ENCODE measurements at regions not wholly inside any gene's neighbourhood (a gene's known extent, or its start where the extent isn't known, plus 50 kb on each side); places are given as distances from the start of the nearest gene placed in this dataset.

DNA sequence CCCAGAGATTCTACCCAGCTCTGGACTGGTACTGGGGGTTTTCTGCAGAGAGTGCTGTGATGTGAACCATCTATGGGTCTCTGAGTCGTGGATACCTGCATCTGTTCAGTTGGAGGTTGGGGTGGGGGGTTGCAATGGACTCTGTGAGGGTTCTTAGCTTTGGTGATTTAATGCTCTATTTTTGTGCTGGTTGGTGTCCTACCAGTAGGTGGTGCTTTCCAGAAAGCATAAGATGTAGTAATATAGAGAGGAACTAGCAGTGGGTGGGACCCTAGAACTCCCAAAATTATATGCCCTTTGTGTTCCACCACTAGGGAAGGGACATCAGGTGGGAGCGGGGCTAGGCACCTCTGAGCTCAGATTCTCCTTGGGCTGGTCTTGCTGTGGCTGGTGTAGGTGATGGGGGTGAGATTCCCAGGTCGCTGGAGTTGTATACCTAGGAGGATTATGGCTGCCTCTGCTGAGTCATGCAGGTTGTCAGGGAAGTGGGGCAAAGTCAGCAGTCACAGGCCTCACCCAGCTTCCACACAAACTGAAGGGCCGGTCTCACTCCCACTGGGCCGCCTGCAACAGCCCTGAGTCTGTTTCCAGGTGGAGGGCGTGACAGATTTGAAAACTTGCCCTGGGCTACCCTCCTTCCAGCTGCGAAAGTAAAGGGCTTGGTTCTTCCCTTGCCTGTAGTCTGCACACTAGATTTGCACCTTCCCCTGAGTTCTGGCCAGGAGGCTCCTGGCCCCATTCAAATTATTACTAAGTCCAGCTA is 573.0 kb upstream of the SLITRK1 start:
- no peaks in the 10 kb centered on the region for H3K4me1 ChIP-seq (ENCODE audit: control insufficient read depth, low read depth, low read length)
- no peak overlapping the region for H3K27ac ChIP-seq (ENCODE audit: low read length)
- no peak overlapping the region for H3K4me3 ChIP-seq (ENCODE audit: low read length)
- no peak overlapping the region for H3K9ac ChIP-seq (ENCODE audit: low read length)
- H3K9me3 ChIP-seq (ENCODE audit: control insufficient read depth, low read depth, low read length) = no peaks in the 10 kb centered on the region
- no peaks in the 10 kb centered on the region for H3K27me3 ChIP-seq (ENCODE audit: control insufficient read depth, insufficient read depth, low read length)
- no peaks in the 10 kb centered on the region for H3K36me3 ChIP-seq (ENCODE audit: control insufficient read depth, low read depth, low read length)

DNA sequence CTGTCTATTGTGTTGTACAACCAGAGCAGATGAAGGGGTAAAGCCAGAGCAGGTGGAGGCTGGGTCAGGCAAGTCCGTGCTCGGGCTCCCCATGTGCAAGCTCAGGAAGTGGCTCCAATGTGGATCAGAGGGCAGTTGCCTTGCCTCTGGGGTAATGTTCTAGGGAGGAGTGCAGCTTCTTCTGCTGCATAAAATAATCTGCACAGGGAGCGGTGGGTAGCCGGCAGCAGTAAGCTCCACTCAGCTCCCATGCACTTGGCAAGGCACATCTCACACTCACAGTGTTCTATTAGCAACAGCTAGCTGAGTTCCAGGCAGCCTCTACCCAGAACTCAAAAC is 565.3 kb upstream of the SLITRK1 start:
- H3K9ac ChIP-seq (ENCODE audit: low read length) = no peak overlapping the region
- no peak overlapping the region for H3K27ac ChIP-seq (ENCODE audit: low read length)
- no peaks in the 10 kb centered on the region for H3K27me3 ChIP-seq (ENCODE audit: control insufficient read depth, insufficient read depth, low read length)
- no peaks in the 10 kb centered on the region for H3K9me3 ChIP-seq (ENCODE audit: control insufficient read depth, low read depth, low read length)
- no peak overlapping the region for H3K4me3 ChIP-seq (ENCODE audit: low read length)
- H3K4me1 ChIP-seq (ENCODE audit: control insufficient read depth, low read depth, low read length) = no peaks in the 10 kb centered on the region
- no peaks in the 10 kb centered on the region for H3K36me3 ChIP-seq (ENCODE audit: control insufficient read depth, low read depth, low read length)

DNA sequence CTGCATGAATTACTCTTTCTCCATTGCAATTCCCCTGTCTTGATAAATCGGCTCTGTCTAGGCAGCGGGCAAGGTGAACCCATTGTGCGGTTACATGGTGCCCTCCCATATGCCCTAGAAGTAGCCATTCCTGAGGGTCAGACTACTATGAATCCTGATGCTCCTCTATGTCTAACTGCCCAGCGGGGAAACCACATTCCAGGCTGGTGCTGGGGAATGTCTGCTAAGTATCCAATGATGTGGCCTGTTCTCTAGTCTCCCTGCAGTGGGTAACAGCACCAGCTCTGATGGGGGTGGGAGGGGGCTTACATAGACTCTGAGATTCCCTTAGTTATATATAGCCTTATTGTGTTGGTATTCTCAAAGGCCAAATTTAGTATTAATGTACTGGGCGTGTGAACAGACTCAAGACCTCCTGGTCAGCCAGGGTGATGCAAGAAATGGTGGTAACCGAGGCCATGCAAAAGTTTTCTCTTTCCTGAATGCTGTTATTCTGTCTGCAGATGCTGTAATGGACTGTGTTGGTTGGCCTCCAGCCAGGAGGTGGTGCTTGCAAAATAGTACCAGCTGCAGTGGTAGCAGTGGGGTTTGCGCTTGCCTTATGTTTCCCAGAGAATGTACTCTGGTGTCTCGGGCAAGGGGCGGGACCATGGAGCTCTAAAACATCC is 564.8 kb upstream of the SLITRK1 start:
- no peak overlapping the region for H3K27ac ChIP-seq (ENCODE audit: low read length)
- no peak overlapping the region for H3K4me3 ChIP-seq (ENCODE audit: low read length)
- no peaks in the 10 kb centered on the region for H3K36me3 ChIP-seq (ENCODE audit: control insufficient read depth, low read depth, low read length)
- H3K4me1 ChIP-seq (ENCODE audit: control insufficient read depth, low read depth, low read length) = no peaks in the 10 kb centered on the region
- H3K9me3 ChIP-seq (ENCODE audit: control insufficient read depth, low read depth, low read length) = no peaks in the 10 kb centered on the region
- H3K27me3 ChIP-seq (ENCODE audit: control insufficient read depth, insufficient read depth, low read length) = no peaks in the 10 kb centered on the region
- no peak overlapping the region for H3K9ac ChIP-seq (ENCODE audit: low read length)

DNA sequence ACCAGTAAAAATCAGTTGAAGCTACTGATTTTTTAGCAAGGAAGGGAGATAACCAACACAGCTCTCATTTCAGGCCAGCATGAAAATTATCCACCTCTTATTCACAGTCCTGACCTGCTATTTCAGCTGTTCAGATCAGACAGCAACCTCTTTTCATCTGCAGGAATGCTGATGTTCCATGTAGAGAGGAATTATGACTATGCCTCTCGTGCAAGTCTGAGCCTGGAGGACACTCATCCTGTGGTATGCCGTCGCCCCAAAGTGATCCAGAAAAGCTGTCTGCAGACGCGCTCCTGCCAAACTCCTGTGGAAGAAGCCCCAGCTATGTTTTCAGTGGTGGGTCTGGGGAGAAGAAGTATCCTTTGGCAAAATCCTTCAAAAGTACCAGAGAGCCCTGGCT is 563.5 kb upstream of the SLITRK1 start:
- no peaks in the 10 kb centered on the region for H3K27me3 ChIP-seq (ENCODE audit: control insufficient read depth, insufficient read depth, low read length)
- H3K27ac ChIP-seq (ENCODE audit: low read length) = no peak overlapping the region
- H3K4me1 ChIP-seq (ENCODE audit: control insufficient read depth, low read depth, low read length) = no peaks in the 10 kb centered on the region
- H3K36me3 ChIP-seq (ENCODE audit: control insufficient read depth, low read depth, low read length) = no peaks in the 10 kb centered on the region
- H3K9me3 ChIP-seq (ENCODE audit: control insufficient read depth, low read depth, low read length) = no peaks in the 10 kb centered on the region
- H3K9ac ChIP-seq (ENCODE audit: low read length) = no peak overlapping the region
- H3K4me3 ChIP-seq (ENCODE audit: low read length) = no peak overlapping the region

DNA sequence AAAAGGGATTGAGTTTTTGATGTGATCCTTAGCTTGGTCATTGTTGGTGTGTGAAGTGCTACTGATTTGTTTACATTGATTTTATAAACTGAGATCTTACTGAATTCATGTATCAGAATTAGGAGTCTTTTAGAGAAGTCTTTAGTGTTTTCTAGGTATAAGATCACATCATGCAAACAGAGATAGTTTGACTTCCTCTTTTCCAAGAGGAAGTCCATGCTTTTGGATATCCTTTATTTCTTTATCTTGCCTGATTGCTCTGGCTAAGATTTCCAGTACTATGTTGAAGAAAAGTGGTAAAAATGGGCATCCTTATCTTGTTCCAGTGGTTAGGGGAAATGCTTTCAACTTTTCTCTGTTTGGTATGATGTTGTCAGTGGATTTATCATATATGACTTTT is 561.2 kb upstream of the SLITRK1 start:
- Histone ChIP-seq H3K27ac (ENCODE audit: low read length) (no peak overlapping the region), H3K9ac (ENCODE audit: low read length) (no peak overlapping the region), H3K36me3 (ENCODE audit: control insufficient read depth, low read depth, low read length) (no peaks in the 10 kb centered on the region), H3K27me3 (ENCODE audit: control insufficient read depth, insufficient read depth, low read length) (no peaks in the 10 kb centered on the region), H3K4me1 (ENCODE audit: control insufficient read depth, low read depth, low read length) (no peaks in the 10 kb centered on the region), H3K9me3 (ENCODE audit: control insufficient read depth, low read depth, low read length) (no peaks in the 10 kb centered on the region), H3K4me3 (ENCODE audit: low read length) (no peak overlapping the region)

DNA sequence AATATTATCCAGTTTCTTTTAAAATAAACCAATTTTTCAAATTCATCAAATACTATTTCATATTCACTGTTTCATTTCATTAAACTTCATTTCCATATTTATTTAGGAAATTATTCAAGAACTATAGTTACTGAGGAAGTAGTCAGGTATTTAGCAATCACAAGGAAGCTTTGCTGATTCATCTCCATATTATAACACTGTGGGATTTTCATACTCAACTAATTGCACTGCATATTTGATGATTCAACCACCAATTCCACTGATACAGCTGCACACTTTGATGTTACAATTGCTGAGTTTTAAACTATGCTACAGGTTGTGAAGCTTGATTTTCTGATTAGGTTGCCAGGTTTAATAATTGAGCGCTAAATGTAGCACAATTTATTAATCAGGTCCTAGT is 556.8 kb upstream of the SLITRK1 start:
- H3K9ac ChIP-seq (ENCODE audit: low read length) = no peak overlapping the region
- H3K27me3 ChIP-seq (ENCODE audit: control insufficient read depth, insufficient read depth, low read length) = no peaks in the 10 kb centered on the region
- no peak overlapping the region for H3K27ac ChIP-seq (ENCODE audit: low read length)
- no peaks in the 10 kb centered on the region for H3K36me3 ChIP-seq (ENCODE audit: control insufficient read depth, low read depth, low read length)
- H3K9me3 ChIP-seq (ENCODE audit: control insufficient read depth, low read depth, low read length) = no peaks in the 10 kb centered on the region
- H3K4me3 ChIP-seq (ENCODE audit: low read length) = no peak overlapping the region
- H3K4me1 ChIP-seq (ENCODE audit: control insufficient read depth, low read depth, low read length) = no peaks in the 10 kb centered on the region

DNA sequence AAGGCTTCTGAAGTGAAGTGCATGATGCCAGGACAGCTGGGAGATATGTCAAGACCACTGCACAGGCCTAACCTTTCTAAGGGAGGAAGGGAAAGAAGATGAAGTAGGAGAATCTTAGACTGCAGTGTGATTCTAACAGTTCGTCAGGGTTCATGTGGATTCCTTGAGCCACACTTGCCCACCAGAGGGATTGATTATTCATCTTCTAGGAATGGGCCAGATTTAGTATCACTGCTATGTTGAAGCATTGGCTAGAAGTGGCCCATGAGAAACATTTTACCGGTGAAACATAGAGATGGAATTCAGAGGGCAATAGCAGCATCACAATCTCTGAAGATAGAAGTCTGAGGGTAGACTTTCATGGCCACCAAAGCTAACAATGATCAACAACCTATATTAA is 550.8 kb upstream of the SLITRK1 start:
- H3K27me3 ChIP-seq (ENCODE audit: control insufficient read depth, insufficient read depth, low read length) = no peaks in the 10 kb centered on the region
- no peak overlapping the region for H3K4me3 ChIP-seq (ENCODE audit: low read length)
- H3K9me3 ChIP-seq (ENCODE audit: control insufficient read depth, low read depth, low read length) = no peaks in the 10 kb centered on the region
- no peak overlapping the region for H3K9ac ChIP-seq (ENCODE audit: low read length)
- H3K27ac ChIP-seq (ENCODE audit: low read length) = no peak overlapping the region
- H3K4me1 ChIP-seq (ENCODE audit: control insufficient read depth, low read depth, low read length) = no peaks in the 10 kb centered on the region
- no peaks in the 10 kb centered on the region for H3K36me3 ChIP-seq (ENCODE audit: control insufficient read depth, low read depth, low read length)

DNA sequence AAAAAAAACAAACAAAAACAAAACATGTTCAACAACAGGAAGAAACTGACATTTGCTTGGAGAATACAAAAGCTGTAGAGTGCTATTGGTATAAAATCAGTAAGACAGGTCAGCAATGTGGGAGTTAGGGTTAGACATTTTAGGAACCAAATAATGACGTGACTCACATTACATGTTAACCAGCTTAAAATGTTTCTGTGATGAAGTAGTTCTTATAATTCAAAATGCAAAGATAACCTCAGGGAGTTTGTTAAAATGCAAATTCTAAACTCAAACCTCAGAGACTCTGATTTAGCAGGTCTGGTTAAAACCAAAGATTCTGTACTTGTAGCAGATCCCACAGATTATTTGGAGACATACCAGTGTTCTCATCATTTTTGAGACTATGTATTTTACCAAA is 549.4 kb upstream of the SLITRK1 start:
- Histone ChIP-seq H3K4me1 (ENCODE audit: control insufficient read depth, low read depth, low read length) (no peaks in the 10 kb centered on the region), H3K36me3 (ENCODE audit: control insufficient read depth, low read depth, low read length) (no peaks in the 10 kb centered on the region), H3K27me3 (ENCODE audit: control insufficient read depth, insufficient read depth, low read length) (no peaks in the 10 kb centered on the region), H3K9me3 (ENCODE audit: control insufficient read depth, low read depth, low read length) (no peaks in the 10 kb centered on the region), H3K27ac (ENCODE audit: low read length) (no peak overlapping the region), H3K4me3 (ENCODE audit: low read length) (no peak overlapping the region), H3K9ac (ENCODE audit: low read length) (no peak overlapping the region)

DNA sequence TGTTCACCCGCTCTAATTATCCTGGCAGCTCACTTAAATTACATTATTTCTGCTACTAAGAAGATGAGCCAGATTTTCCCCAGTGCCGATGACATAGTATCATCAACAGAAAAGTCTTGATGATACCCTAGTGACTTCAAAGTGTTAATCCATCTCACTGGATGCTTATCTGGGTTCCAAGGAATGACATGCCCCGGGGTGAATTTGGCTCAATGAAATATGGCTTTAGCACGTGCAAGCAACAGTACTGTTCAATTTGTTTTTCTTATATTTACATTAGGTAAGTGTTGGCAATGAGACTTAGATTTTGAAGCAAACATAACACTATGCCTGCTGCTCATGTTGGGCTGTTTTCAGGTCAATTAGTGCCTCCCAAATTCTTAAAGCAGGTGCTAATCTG is 548.2 kb upstream of the SLITRK1 start:
- Histone ChIP-seq H3K4me3 (ENCODE audit: low read length) (no peak overlapping the region), H3K27me3 (ENCODE audit: control insufficient read depth, insufficient read depth, low read length) (no peaks in the 10 kb centered on the region), H3K9me3 (ENCODE audit: control insufficient read depth, low read depth, low read length) (no peaks in the 10 kb centered on the region), H3K9ac (ENCODE audit: low read length) (no peak overlapping the region), H3K36me3 (ENCODE audit: control insufficient read depth, low read depth, low read length) (no peaks in the 10 kb centered on the region), H3K27ac (ENCODE audit: low read length) (no peak overlapping the region), H3K4me1 (ENCODE audit: control insufficient read depth, low read depth, low read length) (no peaks in the 10 kb centered on the region)

DNA sequence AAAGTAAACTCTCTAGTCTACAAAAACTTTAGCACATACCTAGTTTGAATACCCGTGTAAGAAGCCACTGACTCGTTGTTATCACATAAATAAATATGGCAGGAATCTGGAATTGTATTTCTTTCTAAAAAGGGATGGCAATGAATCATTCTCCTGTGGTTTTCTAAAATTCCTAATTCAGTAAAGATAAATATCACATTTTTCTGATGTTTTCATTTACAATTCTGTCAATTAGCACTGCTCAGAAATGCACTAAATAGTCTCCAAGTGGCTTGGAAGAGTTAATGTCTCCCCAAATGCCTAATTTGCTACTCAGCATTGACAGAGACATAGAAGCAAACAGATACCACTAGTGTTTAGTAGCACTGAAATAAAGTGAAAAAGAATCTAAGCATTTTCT is 547.7 kb upstream of the SLITRK1 start:
- Histone ChIP-seq H3K27ac (ENCODE audit: low read length) (no peak overlapping the region), H3K4me3 (ENCODE audit: low read length) (no peak overlapping the region), H3K9me3 (ENCODE audit: control insufficient read depth, low read depth, low read length) (no peaks in the 10 kb centered on the region), H3K9ac (ENCODE audit: low read length) (no peak overlapping the region), H3K27me3 (ENCODE audit: control insufficient read depth, insufficient read depth, low read length) (no peaks in the 10 kb centered on the region), H3K4me1 (ENCODE audit: control insufficient read depth, low read depth, low read length) (no peaks in the 10 kb centered on the region), H3K36me3 (ENCODE audit: control insufficient read depth, low read depth, low read length) (no peaks in the 10 kb centered on the region)

DNA sequence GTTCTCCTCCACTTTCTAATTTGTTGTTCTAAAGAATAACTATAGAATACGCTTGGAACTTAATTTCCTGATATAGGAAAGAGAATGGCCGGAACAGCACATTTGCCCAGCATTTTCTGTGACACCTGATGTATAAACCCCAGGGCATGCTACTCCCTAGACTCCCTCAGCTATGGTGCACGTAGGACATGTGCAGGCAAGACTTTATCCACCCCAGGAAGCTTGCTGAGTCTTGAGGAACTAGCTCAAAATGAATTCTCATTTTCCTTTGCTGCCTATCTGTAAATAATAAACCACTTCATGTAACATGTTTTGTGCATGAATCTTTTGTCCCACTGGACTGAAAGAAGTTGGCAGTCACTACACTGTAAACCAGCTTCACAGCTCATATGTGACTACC is 535.8 kb upstream of the SLITRK1 start:
- Histone ChIP-seq H3K36me3 (ENCODE audit: control insufficient read depth, low read depth, low read length) (no peaks in the 10 kb centered on the region), H3K27ac (ENCODE audit: low read length) (no peak overlapping the region), H3K4me3 (ENCODE audit: low read length) (no peak overlapping the region), H3K4me1 (ENCODE audit: control insufficient read depth, low read depth, low read length) (no peaks in the 10 kb centered on the region), H3K27me3 (ENCODE audit: control insufficient read depth, insufficient read depth, low read length) (no peaks in the 10 kb centered on the region), H3K9ac (ENCODE audit: low read length) (no peak overlapping the region), H3K9me3 (ENCODE audit: control insufficient read depth, low read depth, low read length) (no peaks in the 10 kb centered on the region)

DNA sequence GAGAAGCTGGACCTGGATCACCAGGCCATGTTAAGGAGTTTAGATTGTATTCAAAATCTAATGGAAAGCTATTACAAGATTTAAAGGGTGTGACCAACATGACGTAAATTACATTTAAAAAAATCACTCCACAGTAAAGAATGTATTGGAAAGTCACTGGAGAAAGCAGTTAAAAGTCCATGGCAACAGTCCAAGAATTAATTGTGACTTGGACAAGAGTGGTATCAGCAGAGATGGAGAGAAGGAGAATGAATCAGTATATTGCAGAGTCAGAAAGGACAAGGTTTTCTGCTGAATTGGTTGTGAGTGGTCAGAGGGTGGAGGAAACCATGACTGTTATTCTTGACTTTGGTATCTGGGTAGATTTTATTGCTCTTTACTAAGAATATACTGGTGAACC is 535.1 kb upstream of the SLITRK1 start:
- no peaks in the 10 kb centered on the region for H3K36me3 ChIP-seq (ENCODE audit: control insufficient read depth, low read depth, low read length)
- H3K4me1 ChIP-seq (ENCODE audit: control insufficient read depth, low read depth, low read length) = no peaks in the 10 kb centered on the region
- H3K27me3 ChIP-seq (ENCODE audit: control insufficient read depth, insufficient read depth, low read length) = no peaks in the 10 kb centered on the region
- H3K9me3 ChIP-seq (ENCODE audit: control insufficient read depth, low read depth, low read length) = no peaks in the 10 kb centered on the region
- H3K4me3 ChIP-seq (ENCODE audit: low read length) = no peak overlapping the region
- H3K27ac ChIP-seq (ENCODE audit: low read length) = no peak overlapping the region
- H3K9ac ChIP-seq (ENCODE audit: low read length) = no peak overlapping the region

Data from iPS-18a (cell line).